OCI-LY1 (cell line): ENCODE measurements at regions not wholly inside any gene's neighbourhood (a gene's known extent, or its start where the extent isn't known, plus 50 kb on each side); places are given as distances from the start of the nearest gene placed in this dataset.

Experiments used
- EZH2 ChIP-seq: fragments of 200-600 bp; sonication (generic), shearing (Covaris generic); IDR thresholded peaks from 2 replicates; pipeline ENCODE4 v1.8.0; 2017; ENCODE audit warnings: borderline replicate concordance, mixed run types, mild to moderate bottlenecking, antibody characterized with exemption, low read length, moderate library complexity, mixed read lengths
- TF ChIP-seq, protein P1 (sequence below): fragments of 200-600 bp; sonication (generic), shearing (Covaris generic); IDR thresholded peaks from 2 replicates; pipeline ENCODE4 v1.5.1; 2017; ENCODE audit warnings: mild to moderate bottlenecking, antibody characterized with exemption, low read length, moderate library complexity, mixed read lengths

DNA sequence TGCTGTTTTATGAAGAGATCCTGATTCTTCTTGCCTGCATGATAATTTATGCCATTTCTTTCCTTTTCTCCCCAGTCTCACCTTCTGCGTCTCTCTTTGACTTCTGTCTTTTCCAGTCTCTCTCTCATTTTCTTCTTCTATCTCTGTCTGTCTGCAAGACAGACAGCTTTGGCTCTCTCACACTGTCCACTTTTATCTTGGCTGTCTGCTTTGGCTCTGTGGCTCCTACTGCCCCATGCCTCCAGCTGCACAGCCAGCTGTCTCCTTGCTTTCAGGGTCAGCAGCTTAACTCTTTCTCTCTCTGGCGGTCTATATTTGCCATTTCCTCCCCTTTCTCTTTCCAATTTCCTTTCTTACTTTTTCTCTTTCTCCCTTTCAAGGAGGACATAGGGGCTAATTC lies 971.1 kb upstream of the COX7C start:
- no peak for TF ChIP-seq EZH2
- TF ChIP-seq, protein P1, sequence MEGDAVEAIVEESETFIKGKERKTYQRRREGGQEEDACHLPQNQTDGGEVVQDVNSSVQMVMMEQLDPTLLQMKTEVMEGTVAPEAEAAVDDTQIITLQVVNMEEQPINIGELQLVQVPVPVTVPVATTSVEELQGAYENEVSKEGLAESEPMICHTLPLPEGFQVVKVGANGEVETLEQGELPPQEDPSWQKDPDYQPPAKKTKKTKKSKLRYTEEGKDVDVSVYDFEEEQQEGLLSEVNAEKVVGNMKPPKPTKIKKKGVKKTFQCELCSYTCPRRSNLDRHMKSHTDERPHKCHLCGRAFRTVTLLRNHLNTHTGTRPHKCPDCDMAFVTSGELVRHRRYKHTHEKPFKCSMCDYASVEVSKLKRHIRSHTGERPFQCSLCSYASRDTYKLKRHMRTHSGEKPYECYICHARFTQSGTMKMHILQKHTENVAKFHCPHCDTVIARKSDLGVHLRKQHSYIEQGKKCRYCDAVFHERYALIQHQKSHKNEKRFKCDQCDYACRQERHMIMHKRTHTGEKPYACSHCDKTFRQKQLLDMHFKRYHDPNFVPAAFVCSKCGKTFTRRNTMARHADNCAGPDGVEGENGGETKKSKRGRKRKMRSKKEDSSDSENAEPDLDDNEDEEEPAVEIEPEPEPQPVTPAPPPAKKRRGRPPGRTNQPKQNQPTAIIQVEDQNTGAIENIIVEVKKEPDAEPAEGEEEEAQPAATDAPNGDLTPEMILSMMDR, result no peak
